GM21528 (cell line): ENCODE measurements at regions not wholly inside any gene's neighbourhood (a gene's known extent, or its start where the extent isn't known, plus 50 kb on each side); places are given as distances from the start of the nearest gene placed in this dataset.

Experiments used
- ATAC-seq: cut with Tn5 transposase; IDR thresholded peaks from one replicate; pipeline ENCODE4 v1.9.1; 2021; ENCODE audit warnings: mild to moderate bottlenecking, moderate library complexity; ENCODE audit not compliant: unreplicated experiment, low FRiP score

DNA sequence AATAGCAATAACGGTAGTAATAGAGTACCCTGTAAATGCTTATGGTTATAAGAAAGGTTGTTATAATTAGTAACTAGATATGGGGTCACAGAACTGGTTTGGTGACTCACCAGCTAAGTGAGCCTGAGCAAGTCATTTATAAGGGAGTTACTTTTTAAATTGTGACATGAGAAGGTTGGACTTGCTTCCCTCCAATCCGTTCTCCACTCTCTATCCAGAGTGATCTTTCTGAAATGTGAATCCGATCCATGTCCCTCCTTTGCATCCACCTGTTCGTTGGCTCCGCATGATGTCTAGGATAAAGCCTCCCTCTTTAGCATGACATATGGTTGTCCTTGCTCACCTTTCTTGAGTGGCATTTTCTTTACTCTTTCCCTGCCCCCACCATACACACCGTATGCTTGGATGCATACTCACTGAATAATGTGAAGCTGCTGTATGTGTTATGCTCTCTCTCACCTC, 83.1 kb downstream of the CDC42EP3 start:
- no peak for ATAC-seq

DNA sequence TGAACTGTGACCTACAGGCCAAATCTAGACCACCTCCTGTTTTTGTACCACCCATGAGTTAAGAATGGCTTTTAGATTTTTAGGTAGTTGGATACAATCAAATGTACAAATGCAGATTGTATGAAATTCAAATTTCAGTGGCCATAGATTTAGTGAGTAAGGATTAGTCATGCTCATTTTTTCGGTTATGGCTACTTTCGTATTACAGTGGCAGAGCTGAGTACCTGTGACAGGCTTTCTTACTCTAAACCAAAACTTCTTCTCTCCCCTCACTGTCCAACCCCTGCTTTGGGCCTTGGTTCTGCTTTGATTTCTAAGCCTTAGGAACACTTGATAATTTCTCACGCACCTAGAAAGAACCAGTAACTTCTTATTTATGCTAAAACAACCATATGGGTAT, 82.1 kb downstream of the CDC42EP3 start:
- ATAC-seq, result no peak

DNA sequence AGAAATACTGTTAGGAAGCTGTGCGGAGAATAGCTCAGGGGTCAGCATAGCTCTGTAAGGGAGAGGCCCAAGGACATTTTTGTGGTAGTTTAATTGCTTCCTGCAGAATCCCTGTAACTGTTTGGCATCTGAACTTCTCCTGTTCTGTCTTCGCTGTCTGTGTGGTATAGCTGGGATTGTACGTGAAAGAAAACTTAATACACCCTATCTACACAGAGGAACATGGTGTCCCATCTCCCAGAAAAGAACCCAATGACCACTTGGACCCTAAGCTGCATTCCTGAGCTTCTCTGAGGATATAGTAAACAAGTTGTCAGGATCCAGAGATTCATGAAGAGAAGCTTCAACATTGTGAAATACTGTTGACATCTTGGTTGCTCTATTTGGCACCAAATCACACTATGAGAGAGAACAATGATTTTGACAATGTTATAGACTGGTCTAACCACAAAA, 81.3 kb downstream of the CDC42EP3 start:
- ATAC-seq, result no peak
